GM10266 (cell line): ENCODE measurements at regions not wholly inside any gene's neighbourhood (a gene's known extent, or its start where the extent isn't known, plus 50 kb on each side); places are given as distances from the start of the nearest gene placed in this dataset.

Experiments
- DNase-seq: peaks from one replicate; pipeline ENCODE4 v3.0.0; 2012; ENCODE audit errors: extremely low spot score
- TF ChIP-seq, protein P1 (sequence below): IDR thresholded peaks from 2 replicates; pipeline ENCODE4 v1.5.1; 2012; ENCODE audit warnings: mild to moderate bottlenecking, low read depth; ENCODE audit not compliant: control insufficient read depth, insufficient read depth; ENCODE audit errors: missing control alignments

DNA sequence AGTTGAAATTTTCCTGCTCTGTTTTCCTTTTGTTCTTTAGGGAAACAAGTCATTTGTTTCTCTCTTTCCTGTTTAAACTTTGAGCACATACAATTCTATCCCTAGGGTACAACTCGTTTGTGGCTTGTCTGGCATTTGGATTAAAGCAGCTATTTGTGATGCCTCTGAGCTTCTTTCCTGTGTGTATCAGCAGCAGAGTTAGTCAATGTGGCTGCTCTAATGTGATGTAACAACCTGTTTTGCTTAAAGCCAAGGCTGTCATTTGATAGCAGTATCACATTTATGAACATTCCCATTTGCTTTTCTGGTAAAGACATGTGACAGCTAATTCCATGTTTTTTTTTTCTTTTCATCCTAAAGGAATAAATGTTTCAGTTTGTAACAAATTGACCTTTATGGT lies 314.3 kb upstream of the CHD1 start:
- DNase-seq = no peak
- TF ChIP-seq, protein P1, sequence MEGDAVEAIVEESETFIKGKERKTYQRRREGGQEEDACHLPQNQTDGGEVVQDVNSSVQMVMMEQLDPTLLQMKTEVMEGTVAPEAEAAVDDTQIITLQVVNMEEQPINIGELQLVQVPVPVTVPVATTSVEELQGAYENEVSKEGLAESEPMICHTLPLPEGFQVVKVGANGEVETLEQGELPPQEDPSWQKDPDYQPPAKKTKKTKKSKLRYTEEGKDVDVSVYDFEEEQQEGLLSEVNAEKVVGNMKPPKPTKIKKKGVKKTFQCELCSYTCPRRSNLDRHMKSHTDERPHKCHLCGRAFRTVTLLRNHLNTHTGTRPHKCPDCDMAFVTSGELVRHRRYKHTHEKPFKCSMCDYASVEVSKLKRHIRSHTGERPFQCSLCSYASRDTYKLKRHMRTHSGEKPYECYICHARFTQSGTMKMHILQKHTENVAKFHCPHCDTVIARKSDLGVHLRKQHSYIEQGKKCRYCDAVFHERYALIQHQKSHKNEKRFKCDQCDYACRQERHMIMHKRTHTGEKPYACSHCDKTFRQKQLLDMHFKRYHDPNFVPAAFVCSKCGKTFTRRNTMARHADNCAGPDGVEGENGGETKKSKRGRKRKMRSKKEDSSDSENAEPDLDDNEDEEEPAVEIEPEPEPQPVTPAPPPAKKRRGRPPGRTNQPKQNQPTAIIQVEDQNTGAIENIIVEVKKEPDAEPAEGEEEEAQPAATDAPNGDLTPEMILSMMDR = no peak

DNA sequence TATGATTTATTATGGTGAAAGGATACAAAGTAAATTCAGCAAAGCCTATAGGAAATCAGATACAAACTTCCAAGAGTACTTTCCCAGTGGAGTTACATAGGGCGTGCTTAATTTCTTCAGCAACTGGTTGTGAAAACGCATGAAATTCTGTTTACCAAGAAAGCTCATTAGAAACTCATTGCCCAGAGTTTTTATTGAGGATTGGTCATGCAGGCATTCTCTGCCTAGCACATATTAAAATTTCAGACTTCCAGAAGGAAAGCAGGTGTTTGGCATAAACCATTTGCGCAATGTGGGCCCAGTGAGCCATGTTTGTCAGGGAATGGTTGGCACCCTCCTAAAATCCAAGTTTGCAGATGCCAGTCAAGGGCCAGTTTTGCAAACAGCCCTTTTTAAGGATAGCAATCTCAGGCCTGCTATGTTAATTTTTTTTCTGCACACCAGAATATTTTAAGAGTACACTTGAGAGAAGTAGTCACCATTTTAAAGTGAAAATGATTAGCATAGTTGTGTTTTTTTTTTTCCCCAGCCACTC lies 311.1 kb upstream of the CHD1 start:
- TF ChIP-seq, protein P1 = no peak
- no peak for DNase-seq

DNA sequence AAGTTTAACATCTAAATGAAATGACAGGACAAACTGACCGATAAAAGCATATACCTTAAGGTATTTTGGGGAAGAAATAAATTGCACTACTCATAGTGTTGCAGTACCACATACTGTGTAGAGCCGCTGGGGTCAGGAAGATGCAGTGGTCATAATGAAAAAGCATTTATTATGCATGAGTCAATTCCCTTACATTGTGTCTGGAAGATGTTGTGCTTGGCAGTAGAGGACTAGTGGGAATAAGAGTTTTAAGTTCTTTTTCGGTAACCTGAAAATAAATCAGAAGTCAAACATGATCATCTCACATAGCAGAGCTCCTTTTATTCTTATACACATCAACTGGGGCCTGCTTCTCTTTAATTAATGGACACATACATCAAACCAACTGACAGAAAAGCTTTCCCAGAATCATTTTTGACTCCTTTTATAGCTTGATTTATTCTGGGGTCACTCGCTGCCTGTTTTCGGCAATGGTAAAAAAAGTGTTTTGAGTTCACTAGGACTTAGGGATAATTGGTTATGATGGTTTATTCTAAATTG lies 262.5 kb upstream of the CHD1 start:
- DNase-seq = no peak

DNA sequence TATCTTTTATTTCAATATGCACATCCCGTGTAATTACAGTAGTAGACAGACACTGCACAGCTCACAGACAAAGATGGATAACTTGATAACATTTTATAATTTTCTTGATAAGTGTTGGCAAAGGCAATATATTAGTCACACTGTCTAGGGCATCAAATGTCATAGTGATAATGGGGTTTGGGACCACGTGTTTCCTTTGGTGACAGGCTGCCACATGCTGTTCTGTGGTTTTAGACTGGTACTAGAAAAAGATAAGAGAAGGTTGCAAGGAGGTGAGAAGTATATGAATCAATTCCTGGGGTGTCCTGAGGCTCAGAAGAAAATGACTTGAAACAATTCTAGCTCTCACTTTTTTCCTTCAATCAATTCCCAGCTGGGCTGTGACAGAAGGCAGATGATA lies 258.8 kb upstream of the CHD1 start:
- TF ChIP-seq, protein P1 = no peak
- no peak for DNase-seq

More for the DNA sequence above, 262.5 kb upstream of the CHD1 start:
- TF ChIP-seq, protein P1 = no peak

DNA sequence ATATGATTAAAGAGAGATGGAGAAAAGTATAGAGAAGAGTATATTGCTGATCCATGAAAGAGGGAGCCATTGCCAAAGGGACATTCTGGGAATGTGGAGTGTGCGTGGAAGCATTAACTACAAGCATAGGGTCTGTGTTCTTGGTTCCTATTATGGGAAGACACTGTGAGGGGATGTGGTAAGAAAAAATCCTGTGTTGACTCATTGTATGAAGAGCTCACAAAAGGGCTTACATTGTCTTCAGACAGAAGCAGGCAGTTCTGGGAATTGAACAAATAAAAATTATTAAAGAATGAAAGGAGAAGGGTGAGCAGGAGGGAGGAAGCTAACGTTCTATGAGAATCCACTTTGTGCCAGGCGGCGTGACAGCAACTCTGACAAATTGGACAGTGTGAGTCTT lies 250.4 kb upstream of the CHD1 start:
- TF ChIP-seq, protein P1 = no peak
- DNase-seq = no peak

DNA sequence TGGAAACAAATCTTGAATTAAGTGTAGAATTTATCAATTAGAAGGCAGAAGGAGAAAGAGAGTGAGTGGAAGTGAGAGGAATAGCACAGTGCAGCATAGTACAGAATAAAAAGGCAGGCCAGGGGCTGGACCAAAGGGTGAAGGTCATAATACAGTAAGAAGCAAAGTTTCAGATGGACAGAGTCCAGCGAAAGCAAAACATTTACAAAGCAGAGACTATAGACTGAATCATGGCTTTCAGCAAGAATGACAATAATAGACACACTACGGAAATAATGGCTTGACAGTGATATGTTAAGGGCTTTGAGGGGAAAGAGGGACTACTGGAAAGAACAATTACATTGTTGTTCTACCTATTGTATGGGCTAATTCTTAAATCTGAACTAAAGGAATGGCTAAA lies 249.0 kb upstream of the CHD1 start:
- TF ChIP-seq, protein P1 = no peak

DNA sequence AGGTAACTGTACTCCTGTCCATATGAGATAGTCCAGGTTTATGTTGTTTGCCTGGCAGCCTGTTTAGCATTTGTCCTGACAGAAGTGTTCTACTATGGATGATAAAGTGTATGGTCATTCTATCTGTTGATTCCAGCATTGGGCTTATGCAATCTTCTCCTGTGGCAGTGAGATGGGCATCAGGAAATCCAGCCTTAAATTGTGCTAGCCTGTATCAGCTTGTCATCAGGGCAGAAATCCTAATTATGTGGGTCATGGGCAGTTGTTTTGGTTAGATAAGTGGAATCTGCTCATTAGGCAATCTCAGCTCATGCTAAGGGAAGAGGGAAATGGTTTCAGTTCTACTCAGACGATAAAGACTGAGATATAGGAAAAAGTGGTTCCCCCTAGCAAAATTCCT lies 247.4 kb upstream of the CHD1 start:
- no peak for DNase-seq
- TF ChIP-seq, protein P1 = no peak

More for the DNA sequence above, 249.0 kb upstream of the CHD1 start:
- no peak for DNase-seq
